CD14-positive monocyte (primary cell): ENCODE measurements at regions not wholly inside any gene's neighbourhood (a gene's known extent, or its start where the extent isn't known, plus 50 kb on each side); places are given as distances from the start of the nearest gene placed in this dataset.

ENCODE experiments used
- DNase-seq, 3 donors: peaks; one replicate each; pipeline ENCODE4 v3.0.0-alpha.2; 2011 to 2022
- H2AFZ ChIP-seq: 2 replicates; pipeline ENCODE4 v1.6.0; 2012; ENCODE audit warnings: mild to moderate bottlenecking, low read depth, low read length, inconsistent platforms; ENCODE audit not compliant: insufficient read depth, poor library complexity, severe bottlenecking
- H3K27ac ChIP-seq, 2 donors: 1 replicate in 1 of 2; 2 replicates in 1 of 2; pipeline ENCODE4 v1.5.1; 2012 to 2013; ENCODE audit warnings: low read length in 2 of 2, control low read depth in 1 of 2, inconsistent platforms in 1 of 2, low read depth in 1 of 2, mild to moderate bottlenecking in 1 of 2
- H3K27me3 ChIP-seq, 2 donors: one replicate each; pipeline versions ENCODE4 v1.6.0 to v1.6.1; 2011 to 2013; ENCODE audit warnings: low read length in 2 of 2; ENCODE audit not compliant: control insufficient read depth in 2 of 2, insufficient read depth in 2 of 2
- H3K36me3 ChIP-seq, 2 donors: replicated peaks in 1 of 2; 1 replicate in 1 of 2; 2 replicates in 1 of 2; pipeline versions ENCODE4 v1.5.1 to v1.6.1; 2012 to 2013; ENCODE audit warnings: low read length in 2 of 2, control low read depth in 1 of 2, inconsistent platforms in 1 of 2, mild to moderate bottlenecking in 1 of 2; ENCODE audit not compliant: insufficient read depth in 2 of 2, control insufficient read depth in 1 of 2
- H3K4me1 ChIP-seq, 2 donors: 1 replicate in 1 of 2; 2 replicates in 1 of 2; pipeline versions ENCODE4 v1.5.1 to v1.6.1; 2012 to 2013; ENCODE audit warnings: low read length in 2 of 2, control low read depth in 1 of 2, inconsistent platforms in 1 of 2, mild to moderate bottlenecking in 1 of 2, moderate library complexity in 1 of 2; ENCODE audit not compliant: insufficient read depth in 2 of 2, control insufficient read depth in 1 of 2
- H3K4me2 ChIP-seq: replicated peaks from 2 replicates; pipeline ENCODE3; 2012; ENCODE audit warnings: low read length, moderate library complexity, mild to moderate bottlenecking; ENCODE audit not compliant: poor library complexity, severe bottlenecking; ENCODE audit errors: extremely low read depth
- H3K4me3 ChIP-seq, 3 experiments: fragments of 200-600 bp in 1 of 3; sonication (generic) in 1 of 3; replicated peaks in 1 of 3; 1 replicate in 2 of 3; 2 replicates in 1 of 3; pipeline ENCODE4 v1.5.1; 2011 to 2013; ENCODE audit warnings: low read length in 3 of 3, mild to moderate bottlenecking in 3 of 3, control low read depth in 2 of 3, low read depth in 2 of 3, inconsistent platforms in 1 of 3, moderate library complexity in 1 of 3
- H3K79me2 ChIP-seq: 2 replicates; pipeline ENCODE4 v1.6.0; 2012; ENCODE audit warnings: mild to moderate bottlenecking, control low read depth, inconsistent platforms, low read length, moderate library complexity; ENCODE audit not compliant: insufficient read depth
- H3K9ac ChIP-seq: 2 replicates; pipeline ENCODE4 v1.6.0; 2017; ENCODE audit warnings: low read length, mild to moderate bottlenecking; ENCODE audit not compliant: insufficient read depth, poor library complexity, severe bottlenecking
- H3K9me3 ChIP-seq, 2 donors: replicated peaks in 1 of 2; 1 replicate in 1 of 2; 2 replicates in 1 of 2; pipeline versions ENCODE4 v1.5.1 to v1.6.1; 2012 to 2013; ENCODE audit warnings: low read length in 2 of 2, control low read depth in 1 of 2; ENCODE audit not compliant: control insufficient read depth in 1 of 2, insufficient read depth in 1 of 2
- H4K20me1 ChIP-seq: 2 replicates; pipeline ENCODE4 v1.6.0; 2012; ENCODE audit warnings: mild to moderate bottlenecking, low read length, control low read depth, moderate library complexity; ENCODE audit not compliant: insufficient read depth
- H3K27ac Mint-ChIP-seq, 7 donors: one replicate each; pipeline ENCODE4 v1.8.0; 2020; ENCODE audit warnings: mild to moderate bottlenecking in 7 of 7, mixed read lengths in 7 of 7, moderate library complexity in 6 of 7, inconsistent platforms in 2 of 7
- H3K27me3 Mint-ChIP-seq, 3 donors: one replicate each; pipeline ENCODE4 v1.8.0; 2021 to 2022; ENCODE audit warnings: low read depth in 3 of 3, mild to moderate bottlenecking in 3 of 3, mixed read lengths in 3 of 3, moderate library complexity in 3 of 3, inconsistent platforms in 1 of 3
- H3K36me3 Mint-ChIP-seq, 2 donors: one replicate each; pipeline ENCODE4 v1.8.0; 2020; ENCODE audit warnings: mixed read lengths in 2 of 2, inconsistent platforms in 1 of 2, mild to moderate bottlenecking in 1 of 2
- H3K4me1 Mint-ChIP-seq: one replicate; pipeline ENCODE4 v1.8.0; 2020; ENCODE audit warnings: mild to moderate bottlenecking, mixed read lengths
- H3K4me3 Mint-ChIP-seq, 2 donors: one replicate each; pipeline ENCODE4 v1.8.0; 2020; ENCODE audit warnings: mild to moderate bottlenecking in 2 of 2, mixed read lengths in 2 of 2, moderate library complexity in 1 of 2
- H3K9me3 Mint-ChIP-seq, 7 donors: one replicate each; pipeline ENCODE4 v1.8.0; 2020 to 2022; ENCODE audit warnings: mixed read lengths in 7 of 7, mild to moderate bottlenecking in 6 of 7, moderate library complexity in 6 of 7, inconsistent platforms in 2 of 7
- WGBS: methylation state at CpG from one replicate; pipeline ENCODE4 v1.1.5; 2013; ENCODE audit warnings: missing lambda C conversion rate; ENCODE audit not compliant: insufficient coverage; 5-methylcytosine and 5-hydroxymethylcytosine counted together
- intact Hi-C, 2 donors: fragments of 100-400 bp; cut with micrococcal nuclease; formaldehyde crosslinking; loops; one replicate each; pipeline versions ENCODE4 v1.15.0 to v1.15.1; 2023
- TF ChIP-seq, protein P1 (sequence below): fragments of 200-600 bp; IDR thresholded peaks from one replicate; pipeline ENCODE4 v1.8.0; 2022; ENCODE audit warnings: antibody characterized with exemption, mild to moderate bottlenecking

DNA sequence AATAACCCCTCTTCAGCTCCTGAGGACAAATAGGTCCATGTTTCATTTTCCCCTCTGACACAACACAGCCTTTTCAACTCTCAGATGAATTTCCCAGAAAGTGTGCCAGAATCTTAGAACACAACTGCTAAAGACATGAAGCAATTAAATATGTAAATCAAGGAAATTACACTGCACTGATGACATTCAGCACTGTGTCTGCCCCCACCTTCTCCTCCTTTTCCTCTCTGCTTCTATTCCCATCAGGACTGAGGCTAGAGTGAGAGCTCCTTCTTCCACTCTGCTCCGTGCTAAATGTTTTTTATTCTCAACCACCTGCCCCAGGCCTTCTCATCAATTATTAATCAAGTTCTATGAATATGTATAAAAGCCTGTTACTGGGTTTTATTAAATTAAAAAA is 596.1 kb downstream of the TUSC7 start:
- peaks cover 0 to 3% (median 0%) of the 10 kb centered on the region in 7 donors for H3K9me3 Mint-ChIP-seq
- intact Hi-C loops = no loop called here
- H3K4me3 ChIP-seq = no peak overlapping the region
- no peak overlapping the region for H3K4me3 Mint-ChIP-seq
- H3K36me3 ChIP-seq = no peaks in the 10 kb centered on the region
- H3K4me2 ChIP-seq = no peak overlapping the region
- no peaks in the 10 kb centered on the region for H3K27me3 ChIP-seq
- no peak overlapping the region for H3K27ac Mint-ChIP-seq
- H3K9ac ChIP-seq = no peak overlapping the region
- H3K27ac ChIP-seq = no peak overlapping the region
- no peak for DNase-seq
- H3K4me1 ChIP-seq = no peaks in the 10 kb centered on the region
- no peaks in the 10 kb centered on the region for H4K20me1 ChIP-seq
- H2AFZ ChIP-seq = no peak overlapping the region
- peaks cover 0 to 1% (median 0%) of the 10 kb centered on the region in 3 donors for H3K27me3 Mint-ChIP-seq
- no peaks in the 10 kb centered on the region for H3K36me3 Mint-ChIP-seq
- no peaks in the 10 kb centered on the region for H3K4me1 Mint-ChIP-seq
- TF ChIP-seq, protein P1, sequence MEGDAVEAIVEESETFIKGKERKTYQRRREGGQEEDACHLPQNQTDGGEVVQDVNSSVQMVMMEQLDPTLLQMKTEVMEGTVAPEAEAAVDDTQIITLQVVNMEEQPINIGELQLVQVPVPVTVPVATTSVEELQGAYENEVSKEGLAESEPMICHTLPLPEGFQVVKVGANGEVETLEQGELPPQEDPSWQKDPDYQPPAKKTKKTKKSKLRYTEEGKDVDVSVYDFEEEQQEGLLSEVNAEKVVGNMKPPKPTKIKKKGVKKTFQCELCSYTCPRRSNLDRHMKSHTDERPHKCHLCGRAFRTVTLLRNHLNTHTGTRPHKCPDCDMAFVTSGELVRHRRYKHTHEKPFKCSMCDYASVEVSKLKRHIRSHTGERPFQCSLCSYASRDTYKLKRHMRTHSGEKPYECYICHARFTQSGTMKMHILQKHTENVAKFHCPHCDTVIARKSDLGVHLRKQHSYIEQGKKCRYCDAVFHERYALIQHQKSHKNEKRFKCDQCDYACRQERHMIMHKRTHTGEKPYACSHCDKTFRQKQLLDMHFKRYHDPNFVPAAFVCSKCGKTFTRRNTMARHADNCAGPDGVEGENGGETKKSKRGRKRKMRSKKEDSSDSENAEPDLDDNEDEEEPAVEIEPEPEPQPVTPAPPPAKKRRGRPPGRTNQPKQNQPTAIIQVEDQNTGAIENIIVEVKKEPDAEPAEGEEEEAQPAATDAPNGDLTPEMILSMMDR = no peak
- no CpG with 5 or more reads among the region's 1 CpG for WGBS
- no peaks in the 10 kb centered on the region for H3K79me2 ChIP-seq
- H3K9me3 ChIP-seq = no peaks in the 10 kb centered on the region

DNA sequence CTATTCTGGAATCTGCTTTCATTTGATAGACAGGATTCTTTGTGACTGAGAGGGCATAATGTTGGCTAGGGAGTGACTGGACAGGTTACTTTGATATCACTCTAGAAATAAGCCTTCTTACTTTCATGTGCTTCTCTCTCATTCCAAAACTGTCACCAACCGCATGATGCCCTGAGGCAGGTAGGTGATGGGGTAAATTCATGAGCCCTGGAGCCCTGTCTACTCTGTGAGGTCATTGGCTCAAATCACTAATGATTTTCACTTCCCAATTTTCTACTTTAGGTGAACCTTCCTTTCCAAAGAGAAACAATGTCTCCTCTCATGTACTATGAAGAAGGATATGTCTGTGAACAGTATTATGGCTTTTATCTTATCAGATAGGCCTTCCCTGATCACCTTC is 596.7 kb downstream of the TUSC7 start:
- peaks cover 0 to 1% (median 0%) of the 10 kb centered on the region in 3 donors for H3K27me3 Mint-ChIP-seq
- H3K4me1 ChIP-seq = no peaks in the 10 kb centered on the region
- no peak overlapping the region for H3K9ac ChIP-seq
- H3K4me2 ChIP-seq = no peak overlapping the region
- no peaks in the 10 kb centered on the region for H3K4me1 Mint-ChIP-seq
- no peaks in the 10 kb centered on the region for H3K79me2 ChIP-seq
- H3K36me3 Mint-ChIP-seq = no peaks in the 10 kb centered on the region
- intact Hi-C loops = no loop called here
- H3K9me3 ChIP-seq = no peaks in the 10 kb centered on the region
- no CpG with 5 or more reads among the region's 1 CpG for WGBS
- H3K27ac Mint-ChIP-seq = no peak overlapping the region
- DNase-seq = no peak
- no peaks in the 10 kb centered on the region for H3K27me3 ChIP-seq
- peaks cover 0 to 3% (median 0%) of the 10 kb centered on the region in 7 donors for H3K9me3 Mint-ChIP-seq
- H3K4me3 ChIP-seq = no peak overlapping the region
- no peak overlapping the region for H3K4me3 Mint-ChIP-seq
- no peaks in the 10 kb centered on the region for H4K20me1 ChIP-seq
- H3K27ac ChIP-seq = no peak overlapping the region
- TF ChIP-seq, protein P1 = no peak
- no peaks in the 10 kb centered on the region for H3K36me3 ChIP-seq
- H2AFZ ChIP-seq = no peak overlapping the region
